MM.1S (cell line): ENCODE measurements at regions not wholly inside any gene's neighbourhood (a gene's known extent, or its start where the extent isn't known, plus 50 kb on each side); places are given as distances from the start of the nearest gene placed in this dataset.
"Not testable (repeated sequence)": the region's sequence is repeated elsewhere in the genome, so short reads cannot be mapped to it uniquely, and the experiment has no call there.

Source experiments
- CTCF ChIP-seq: fragments of 300-600 bp; sonication (generic); IDR thresholded peaks from 2 replicates; pipeline ENCODE4 v1.5.1; 2016; ENCODE audit warnings: antibody characterized with exemption, low read length, mixed read lengths
- EZH2 ChIP-seq: fragments of 300-600 bp; sonication (generic); optimal IDR thresholded peaks from 2 replicates; pipeline ENCODE3; 2017; ENCODE audit warnings: low read depth, mild to moderate bottlenecking, antibody characterized with exemption, low read length, mixed read lengths
- EZH2phosphoT487 ChIP-seq: fragments of 300-600 bp; sonication (generic); IDR thresholded peaks from 2 replicates; pipeline ENCODE4 v1.6.1; 2018; ENCODE audit warnings: antibody characterized with exemption, low read length

- TF ChIP-seq CTCF, EZH2, EZH2phosphoT487: not testable (repeated sequence)
These were observed 102.4 kb upstream of the RHOU start for GRCh38 chr1:228632858-228633257.
